IPS-NIHi11 (cell line): ENCODE measurements at regions not wholly inside any gene's neighbourhood (a gene's known extent, or its start where the extent isn't known, plus 50 kb on each side); places are given as distances from the start of the nearest gene placed in this dataset.
A peak's percentile ranks its signal among the peaks of the same experiment; 100 is the strongest.

Experiments
- DNase-seq: peaks from one replicate; pipeline ENCODE4 v3.0.0; 2012; ENCODE audit warnings: mixed read lengths, low spot score

DNA sequence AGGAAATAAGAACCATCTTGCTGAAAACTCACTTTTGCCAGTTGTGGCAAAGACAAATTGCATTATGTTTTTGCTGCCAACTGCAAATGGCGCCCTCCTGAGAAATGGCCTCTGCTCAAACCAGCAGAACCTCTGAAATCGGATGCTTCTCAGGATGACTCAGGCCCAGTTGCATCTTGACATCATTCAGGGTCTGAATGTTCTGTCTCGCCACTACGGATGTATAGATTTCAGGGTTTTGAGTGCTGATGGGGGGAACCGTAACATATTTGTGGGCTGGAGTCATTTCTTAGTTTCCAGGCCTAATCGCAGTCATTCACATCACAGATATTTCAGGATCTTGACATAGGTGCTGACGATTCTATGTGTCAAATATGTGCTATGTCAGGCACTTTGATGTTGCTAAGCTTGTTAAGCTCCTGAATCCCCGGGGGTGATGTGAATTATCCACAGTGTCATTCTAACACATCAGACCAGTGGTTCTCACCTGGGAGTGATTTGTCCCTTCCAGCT, 207.1 kb downstream of the NFATC2 start:
- DNase-seq, result no peak

- DNase-seq, result no peak
These were observed 207.9 kb downstream of the NFATC2 start for GRCh38 chr20:51334609-51335008.

GRCh38 chr20:51333971-51334370, 208.5 kb downstream of the NFATC2 start:
- no peak for DNase-seq

- no peak for DNase-seq
These were observed 209.1 kb downstream of the NFATC2 start for GRCh38 chr20:51333446-51333845.

DNA sequence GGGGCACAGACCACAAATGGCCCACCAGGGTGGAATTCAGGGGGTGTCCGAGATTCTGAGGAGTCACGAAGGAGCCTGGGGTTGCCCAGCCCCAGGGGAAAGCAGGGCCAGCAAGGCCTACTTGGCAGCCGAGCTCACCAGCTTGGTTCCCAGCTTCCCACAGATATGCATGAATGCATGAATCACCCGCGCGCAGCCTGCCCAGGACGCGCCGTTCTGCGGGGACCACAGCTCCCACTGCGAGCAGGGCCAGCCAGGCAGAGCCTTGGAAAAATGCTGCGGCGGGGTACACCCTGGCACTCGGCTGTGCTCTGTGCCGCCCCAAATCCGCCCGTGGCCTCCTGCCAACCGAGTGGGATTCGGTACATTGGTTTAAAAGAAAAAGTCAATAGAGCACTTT, 211.0 kb downstream of the NFATC2 start:
- no peak for DNase-seq

- no peak for DNase-seq
These were observed 212.7 kb downstream of the NFATC2 start for GRCh38 chr20:51329845-51330244.

DNA sequence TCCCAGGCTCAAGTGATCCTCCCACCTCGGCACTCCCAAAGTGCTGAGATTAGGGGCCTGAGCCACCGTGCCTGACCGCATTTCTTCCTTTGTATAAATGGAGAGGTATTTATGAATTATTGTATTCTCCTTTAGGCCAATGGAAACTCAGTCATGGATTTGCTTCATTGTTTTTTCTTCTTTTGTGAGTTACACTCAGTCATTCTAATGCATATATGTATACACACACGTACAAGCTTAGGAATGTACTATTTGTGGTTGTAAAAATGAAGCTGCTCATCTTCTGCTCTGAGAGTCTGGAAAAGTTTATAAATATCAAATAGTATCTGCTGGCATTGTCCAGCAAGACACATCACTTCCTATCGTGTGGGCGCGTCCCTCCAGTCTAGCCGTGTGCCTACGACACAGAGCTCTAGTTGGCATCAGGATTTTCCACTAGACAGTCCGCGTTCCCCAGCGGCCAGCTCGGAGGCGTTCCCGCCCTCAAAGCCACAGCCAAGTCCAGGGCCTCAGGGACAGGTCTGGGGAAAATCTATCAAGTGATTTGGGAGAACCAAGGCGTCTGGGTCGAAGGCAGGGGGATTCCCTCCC, 215.2 kb downstream of the NFATC2 start:
- DNase-seq, result no peak

- peak; percentile 88 for DNase-seq
These were observed 216.2 kb downstream of the NFATC2 start for GRCh38 chr20:51326201-51326819.

DNA sequence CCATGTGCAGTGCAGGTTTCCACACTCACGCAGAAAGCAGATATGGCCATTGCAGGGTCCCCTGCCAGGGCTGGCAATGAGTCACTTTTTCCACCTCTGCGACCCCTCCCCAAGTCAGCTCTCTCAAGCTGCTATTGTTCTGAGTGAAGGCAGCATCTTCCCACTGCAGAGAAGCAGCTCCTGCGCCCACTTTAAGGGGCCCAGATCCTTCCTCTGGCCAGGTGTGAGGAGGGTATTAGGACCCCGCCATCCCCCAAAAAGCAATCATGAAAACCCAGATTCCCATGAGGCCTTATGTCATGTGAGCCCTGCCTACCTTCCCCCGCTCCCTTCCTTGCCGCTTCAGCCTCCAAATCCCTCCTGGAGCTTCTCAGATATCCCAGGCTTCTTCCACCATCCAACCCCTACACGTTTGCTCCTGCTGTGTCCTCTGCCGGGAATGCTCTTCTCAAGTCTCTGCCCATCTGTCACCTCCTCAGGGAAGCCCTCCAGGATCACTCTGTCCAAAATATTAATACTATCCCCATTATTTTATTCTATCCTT, 220.3 kb downstream of the NFATC2 start:
- DNase-seq, result peak; percentile 26

- DNase-seq, result no peak
These were observed 221.0 kb downstream of the NFATC2 start for GRCh38 chr20:51321343-51322163.

DNA sequence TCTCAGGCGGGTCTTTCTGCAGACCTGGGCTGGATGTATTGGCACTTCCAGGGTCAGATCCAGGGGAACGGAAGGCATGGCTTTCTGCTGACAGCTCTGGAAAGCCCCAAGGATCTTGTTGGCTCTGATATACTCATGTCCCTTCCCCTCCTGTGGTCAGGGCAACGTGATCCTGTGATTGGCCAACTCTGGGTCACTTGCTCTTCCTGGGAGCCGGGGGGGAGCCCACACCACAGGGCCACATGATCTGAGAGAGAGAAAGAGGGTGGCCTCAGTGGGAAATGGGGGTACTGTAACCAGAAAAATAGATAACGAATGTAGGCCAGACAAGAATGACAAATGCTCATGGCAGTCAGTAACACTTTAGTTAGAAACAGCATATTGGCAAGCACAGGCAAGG, 223.0 kb downstream of the NFATC2 start:
- no peak for DNase-seq

DNA sequence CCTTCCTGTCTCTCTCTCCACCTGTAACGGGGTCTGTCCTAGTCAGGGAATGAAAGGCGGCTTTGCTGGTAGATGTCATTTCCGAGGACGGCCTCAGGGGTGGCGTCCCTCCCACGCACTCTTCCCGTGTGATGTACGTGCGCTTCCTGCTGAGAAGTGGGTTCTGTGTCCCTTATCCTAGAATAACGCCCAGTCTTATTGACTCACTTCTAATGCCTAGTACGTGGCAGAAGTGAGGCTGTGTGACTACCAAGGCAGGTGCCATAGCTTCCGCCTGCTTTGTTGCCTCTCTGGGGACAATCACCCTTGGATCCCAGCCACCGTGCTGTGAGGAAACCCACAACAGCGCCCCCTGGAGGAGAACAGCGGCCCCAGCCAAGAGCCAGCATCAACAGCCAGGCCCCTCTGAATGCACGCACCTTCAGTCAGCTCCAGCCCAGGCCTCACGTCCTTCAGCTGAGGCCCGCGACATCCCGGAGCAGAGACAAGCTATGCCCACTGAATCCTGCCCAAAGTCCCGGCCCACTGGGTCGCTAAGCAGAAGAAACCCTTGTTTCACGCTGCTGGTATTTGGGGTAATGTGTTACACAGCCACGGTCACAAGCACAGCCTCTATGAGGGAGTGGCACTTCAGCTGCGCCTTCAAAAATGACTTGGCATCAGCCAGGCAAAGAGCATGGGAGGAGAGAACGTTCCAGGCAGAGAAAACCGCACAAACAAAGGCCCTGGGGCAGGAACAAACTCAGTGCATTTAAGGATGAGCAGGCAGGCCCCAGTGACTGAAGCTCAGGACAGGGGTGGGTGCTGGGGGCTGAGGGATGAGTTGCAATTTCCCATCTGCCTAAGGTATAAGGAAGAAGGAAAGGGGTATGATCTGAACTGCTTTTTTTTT, 224.2 kb downstream of the NFATC2 start:
- DNase-seq, result peak; percentile 81

DNA sequence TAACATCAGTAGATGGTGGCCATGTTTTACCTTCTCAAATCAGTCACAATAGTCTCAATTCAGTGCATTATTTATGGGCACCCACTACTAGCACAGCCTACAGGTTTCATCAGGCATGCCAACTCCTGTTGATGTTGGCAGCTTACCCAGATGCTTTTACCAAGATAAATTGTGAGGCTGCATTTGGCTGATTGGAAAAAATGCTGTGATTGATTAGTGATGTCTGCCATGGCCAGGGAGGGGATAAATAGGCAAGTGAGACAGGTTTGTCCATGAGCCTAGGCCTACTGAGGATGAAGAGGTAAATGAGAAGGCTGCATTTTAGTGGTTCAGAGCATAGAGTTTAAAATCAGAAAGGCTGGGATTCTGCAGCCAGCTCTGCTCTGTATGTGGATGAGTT, 227.1 kb downstream of the NFATC2 start:
- DNase-seq, result no peak

GRCh38 chr20:51313358-51313827, 229.1 kb downstream of the NFATC2 start:
- no peak for DNase-seq

DNA sequence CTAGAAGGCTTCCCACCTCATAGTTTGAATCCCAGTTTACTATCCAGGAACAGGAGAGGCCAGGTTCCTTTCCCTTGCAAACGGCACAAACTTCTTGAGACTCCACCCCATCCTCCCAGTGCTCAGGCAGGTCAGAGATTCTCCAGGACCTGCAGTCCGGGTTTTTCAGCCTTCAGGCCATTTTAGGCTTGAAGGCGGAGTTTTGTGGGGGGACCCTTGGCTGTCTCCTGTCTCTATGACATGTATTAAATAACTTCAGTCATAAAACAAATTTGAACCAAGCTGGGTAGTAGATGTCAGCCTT, 230.1 kb downstream of the NFATC2 start:
- no peak for DNase-seq

DNA sequence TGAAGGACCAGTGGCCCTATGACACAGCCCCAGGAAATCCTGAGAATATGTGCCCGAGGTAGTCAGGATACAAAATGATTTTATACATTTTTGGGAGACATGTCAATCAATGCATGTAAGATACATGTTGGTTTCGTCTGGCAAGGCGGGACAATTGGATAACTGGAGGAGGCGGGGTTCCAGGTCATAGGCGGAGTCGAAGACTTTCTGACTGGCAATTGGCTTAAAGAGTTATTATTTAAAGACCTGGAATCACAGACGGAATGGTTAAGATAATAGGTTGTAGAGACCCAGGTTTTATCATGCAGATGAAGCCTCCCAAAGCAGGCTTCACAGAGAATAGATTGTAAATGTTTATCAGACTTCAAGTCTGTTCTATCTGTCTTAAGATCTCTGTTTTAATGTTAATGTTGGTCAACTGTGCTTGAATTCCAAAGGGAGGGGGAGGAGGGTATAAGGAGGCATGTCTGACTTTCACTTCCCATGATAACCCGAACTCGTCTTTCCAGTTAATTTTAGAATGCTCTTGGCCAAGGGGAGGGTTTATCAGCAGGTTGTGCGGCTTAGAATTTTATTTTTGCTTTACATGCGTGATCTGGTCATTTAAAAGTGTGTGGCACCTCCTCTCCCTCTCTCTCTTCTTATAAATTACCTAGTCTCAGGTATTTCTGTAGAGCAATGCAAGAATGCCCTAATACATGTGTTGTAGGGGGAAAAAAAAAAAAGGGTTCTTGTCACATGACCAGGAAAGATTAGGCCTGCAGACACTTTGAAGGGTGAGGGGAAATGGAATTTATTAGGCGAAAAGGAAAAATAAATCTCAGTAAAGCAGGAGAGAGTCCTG, 230.7 kb downstream of the NFATC2 start:
- peak; percentile 59 for DNase-seq

DNA sequence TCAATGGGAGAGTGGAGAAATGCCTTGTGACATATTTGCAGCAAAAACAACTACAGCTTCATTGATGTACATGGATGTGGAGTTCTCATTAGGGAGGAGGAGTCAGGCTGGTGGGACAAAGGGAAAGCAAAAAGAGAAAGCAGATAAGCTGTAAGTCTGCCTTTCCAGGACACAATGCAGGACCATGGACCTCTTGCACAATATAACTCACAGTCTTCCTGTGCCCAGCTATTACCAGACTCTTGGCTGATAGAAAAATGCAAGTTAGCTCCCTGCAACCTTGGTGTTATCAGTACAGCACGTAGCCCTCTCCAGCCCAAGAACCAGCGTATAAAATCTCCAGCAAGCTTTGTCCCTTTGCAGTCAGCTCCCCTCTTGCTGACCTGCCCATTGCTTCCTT, 232.3 kb downstream of the NFATC2 start:
- no peak for DNase-seq

- DNase-seq, result no peak
These were observed 233.4 kb downstream of the NFATC2 start for GRCh38 chr20:51309128-51309527.

GRCh38 chr20:51306521-51307358, 235.8 kb downstream of the NFATC2 start:
- peak; percentile 87 for DNase-seq

DNA sequence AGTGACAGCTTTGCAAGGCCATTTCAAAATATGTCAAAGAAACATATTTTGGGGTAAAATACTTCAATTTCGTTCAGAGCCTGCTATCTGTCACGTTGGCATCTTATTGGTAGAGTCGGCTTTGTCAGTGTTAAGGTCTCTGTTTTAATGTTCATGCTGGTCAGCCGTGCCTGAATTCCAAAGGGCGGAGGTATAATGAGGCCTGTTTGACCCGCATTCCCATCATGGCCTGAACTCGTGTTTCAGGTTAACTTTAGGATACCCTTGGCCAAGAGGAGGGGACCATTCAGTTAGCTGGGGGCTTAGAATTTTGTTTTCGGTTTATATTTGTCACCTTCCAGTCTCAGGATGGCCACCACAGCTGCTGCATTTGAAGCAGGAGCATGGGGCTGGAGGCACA, 236.4 kb downstream of the NFATC2 start:
- DNase-seq, result no peak
